Hepatocyte (in vitro differentiated cells): ENCODE measurements at regions not wholly inside any gene's neighbourhood (a gene's known extent, or its start where the extent isn't known, plus 50 kb on each side); places are given as distances from the start of the nearest gene placed in this dataset.

Experiments
- EZH2 ChIP-seq: fragments of 200-600 bp; sonication (generic); IDR thresholded peaks from 2 replicates; pipeline ENCODE4 v1.6.1; 2016; ENCODE audit warnings: antibody characterized with exemption, mild to moderate bottlenecking, borderline replicate concordance
- EZH2phosphoT487 ChIP-seq: fragments of 200-600 bp; sonication (generic); IDR thresholded peaks from one replicate; pipeline ENCODE4 v1.6.1; 2018; ENCODE audit warnings: antibody characterized with exemption, mild to moderate bottlenecking, low read depth, moderate library complexity; ENCODE audit not compliant: unreplicated experiment, severe bottlenecking
- TF ChIP-seq, protein P1 (sequence below): fragments of 200-600 bp; sonication (generic); IDR thresholded peaks from 2 replicates; pipeline ENCODE4 v1.5.1; 2016; ENCODE audit warnings: antibody characterized with exemption, mild to moderate bottlenecking; ENCODE audit not compliant: poor library complexity

DNA sequence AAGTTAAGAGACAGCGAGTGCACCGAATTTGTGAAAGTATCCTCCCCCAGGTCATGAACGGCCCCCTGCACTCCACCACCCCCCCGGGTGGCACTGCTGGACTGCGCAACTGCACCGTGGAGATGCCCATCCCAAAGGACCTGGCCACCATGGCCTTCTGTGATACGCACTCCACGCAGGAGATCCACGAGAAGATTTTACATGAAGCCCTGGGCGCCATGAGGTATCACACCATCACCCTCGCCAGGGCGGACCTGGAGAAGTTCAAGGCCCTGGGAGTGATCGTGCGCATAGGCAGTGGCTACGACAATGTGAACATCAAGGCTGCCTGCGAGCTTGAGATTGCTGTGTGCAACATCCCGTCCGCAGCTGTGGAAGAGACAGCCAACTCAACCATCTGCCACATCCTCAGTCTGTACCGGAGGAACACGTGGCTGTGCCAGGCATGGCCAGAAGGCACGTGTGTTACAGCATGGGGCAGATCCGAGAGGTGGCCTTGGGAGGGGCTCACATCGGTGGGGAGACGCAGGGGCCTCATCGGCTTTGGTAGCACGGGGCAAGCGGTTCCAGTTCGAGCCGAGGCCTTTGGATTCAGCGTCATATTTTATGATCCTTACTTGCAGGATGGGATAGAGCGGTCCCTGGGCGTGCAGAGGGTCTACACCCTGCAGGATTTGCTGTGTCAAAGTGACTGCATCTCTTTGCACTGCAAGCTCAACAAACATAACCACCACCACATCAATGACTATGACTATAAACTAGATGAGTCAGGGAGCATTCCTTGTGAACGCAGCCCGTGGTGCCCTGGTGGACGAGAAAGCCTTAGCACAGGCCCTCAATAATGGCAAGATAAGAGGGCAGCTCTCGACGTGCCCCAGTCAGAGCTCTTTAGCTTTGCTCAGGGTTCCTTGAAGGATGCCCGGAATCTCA, 290.8 kb upstream of the MC4R start:
- TF ChIP-seq, protein P1, sequence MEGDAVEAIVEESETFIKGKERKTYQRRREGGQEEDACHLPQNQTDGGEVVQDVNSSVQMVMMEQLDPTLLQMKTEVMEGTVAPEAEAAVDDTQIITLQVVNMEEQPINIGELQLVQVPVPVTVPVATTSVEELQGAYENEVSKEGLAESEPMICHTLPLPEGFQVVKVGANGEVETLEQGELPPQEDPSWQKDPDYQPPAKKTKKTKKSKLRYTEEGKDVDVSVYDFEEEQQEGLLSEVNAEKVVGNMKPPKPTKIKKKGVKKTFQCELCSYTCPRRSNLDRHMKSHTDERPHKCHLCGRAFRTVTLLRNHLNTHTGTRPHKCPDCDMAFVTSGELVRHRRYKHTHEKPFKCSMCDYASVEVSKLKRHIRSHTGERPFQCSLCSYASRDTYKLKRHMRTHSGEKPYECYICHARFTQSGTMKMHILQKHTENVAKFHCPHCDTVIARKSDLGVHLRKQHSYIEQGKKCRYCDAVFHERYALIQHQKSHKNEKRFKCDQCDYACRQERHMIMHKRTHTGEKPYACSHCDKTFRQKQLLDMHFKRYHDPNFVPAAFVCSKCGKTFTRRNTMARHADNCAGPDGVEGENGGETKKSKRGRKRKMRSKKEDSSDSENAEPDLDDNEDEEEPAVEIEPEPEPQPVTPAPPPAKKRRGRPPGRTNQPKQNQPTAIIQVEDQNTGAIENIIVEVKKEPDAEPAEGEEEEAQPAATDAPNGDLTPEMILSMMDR = no peak
- TF ChIP-seq EZH2phosphoT487 = no peak
- no peak for TF ChIP-seq EZH2
